ENCODE measurements at regions not wholly inside any gene's neighbourhood (a gene's known extent, or its start where the extent isn't known, plus 50 kb on each side); places are given as distances from the start of the nearest gene placed in this dataset.
"Not testable (repeated sequence)": the region's sequence is repeated elsewhere in the genome, so short reads cannot be mapped to it uniquely, and the experiment has no call there.

DNA sequence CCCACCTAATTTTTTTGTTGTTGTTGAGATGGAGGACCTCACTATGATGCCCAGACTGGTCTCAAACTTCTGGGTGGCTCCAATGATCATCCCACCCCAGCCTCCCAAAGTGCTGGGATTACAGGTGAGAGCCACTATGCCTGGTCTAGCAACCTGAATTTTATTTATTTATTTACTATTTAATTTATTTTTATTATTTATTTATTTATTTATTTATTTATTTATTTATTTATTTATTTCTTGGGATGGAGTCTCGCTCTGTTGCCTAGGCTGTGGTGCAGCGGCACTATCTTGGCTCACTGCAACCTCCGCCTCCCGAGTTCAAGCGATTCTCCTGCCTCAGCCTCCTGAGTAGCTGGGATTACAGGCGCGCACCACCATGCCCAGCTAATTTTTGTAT is 69.0 kb upstream of the LARGE1 start:
- H3K27me3 ChIP-seq (ENCODE audit: control insufficient read depth in 4 of 4, insufficient read depth in 4 of 4, low read length in 3 of 4); H3K9ac ChIP-seq (ENCODE audit: low read depth in 1 of 2, low read length in 2 of 2); DNase-seq (ENCODE audit: low spot score); H3K27ac ChIP-seq (ENCODE audit: low read depth in 1 of 2, low read length in 2 of 2); H3K4me3 ChIP-seq (ENCODE audit: low read depth in 1 of 3, low read length in 3 of 3); H3K36me3 ChIP-seq (ENCODE audit: control insufficient read depth in 4 of 4, insufficient read depth in 3 of 4, low read depth in 1 of 4, low read length in 3 of 4); H3K9me3 ChIP-seq (ENCODE audit: control insufficient read depth in 4 of 4, low read length in 3 of 4): not testable (repeated sequence)
- WGBS: 98% methylated on average over 7 of the region's 7 CpGs
- H3K4me1 ChIP-seq (ENCODE audit: control insufficient read depth in 4 of 4, insufficient read depth in 4 of 4, low read length in 3 of 4): peaks cover 1 to 12% (median 8%) of the 10 kb centered on the region in 4 donors

GRCh38 chr22:33991620-33992019 is 71.3 kb upstream of the LARGE1 start:
- Histone ChIP-seq H3K27ac (ENCODE audit: low read depth in 1 of 2, low read length in 2 of 2) (no peak overlapping the region), H3K9me3 (ENCODE audit: control insufficient read depth in 4 of 4, low read length in 3 of 4) (no peaks in the 10 kb centered on the region), H3K36me3 (ENCODE audit: control insufficient read depth in 4 of 4, insufficient read depth in 3 of 4, low read depth in 1 of 4, low read length in 3 of 4) (no peaks in the 10 kb centered on the region), H3K27me3 (ENCODE audit: control insufficient read depth in 4 of 4, insufficient read depth in 4 of 4, low read length in 3 of 4) (no peaks in the 10 kb centered on the region), H3K4me1 (ENCODE audit: control insufficient read depth in 4 of 4, insufficient read depth in 4 of 4, low read length in 3 of 4) (peaks cover 4 to 9% (median 6%) of the 10 kb centered on the region in 4 donors), H3K9ac (ENCODE audit: low read depth in 1 of 2, low read length in 2 of 2) (no peak overlapping the region), H3K4me3 (ENCODE audit: low read depth in 1 of 3, low read length in 3 of 3) (no peak overlapping the region)
- TF ChIP-seq RXRA (IDR thresholded peaks at IDR 0.05): no peak
- TF ChIP-seq YY1 (IDR thresholded peaks at IDR 0.05): no peak
- TF ChIP-seq, protein P1, sequence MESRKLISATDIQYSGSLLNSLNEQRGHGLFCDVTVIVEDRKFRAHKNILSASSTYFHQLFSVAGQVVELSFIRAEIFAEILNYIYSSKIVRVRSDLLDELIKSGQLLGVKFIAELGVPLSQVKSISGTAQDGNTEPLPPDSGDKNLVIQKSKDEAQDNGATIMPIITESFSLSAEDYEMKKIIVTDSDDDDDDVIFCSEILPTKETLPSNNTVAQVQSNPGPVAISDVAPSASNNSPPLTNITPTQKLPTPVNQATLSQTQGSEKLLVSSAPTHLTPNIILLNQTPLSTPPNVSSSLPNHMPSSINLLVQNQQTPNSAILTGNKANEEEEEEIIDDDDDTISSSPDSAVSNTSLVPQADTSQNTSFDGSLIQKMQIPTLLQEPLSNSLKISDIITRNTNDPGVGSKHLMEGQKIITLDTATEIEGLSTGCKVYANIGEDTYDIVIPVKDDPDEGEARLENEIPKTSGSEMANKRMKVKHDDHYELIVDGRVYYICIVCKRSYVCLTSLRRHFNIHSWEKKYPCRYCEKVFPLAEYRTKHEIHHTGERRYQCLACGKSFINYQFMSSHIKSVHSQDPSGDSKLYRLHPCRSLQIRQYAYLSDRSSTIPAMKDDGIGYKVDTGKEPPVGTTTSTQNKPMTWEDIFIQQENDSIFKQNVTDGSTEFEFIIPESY (IDR thresholded peaks at IDR 0.05): no peak
- no peak for TF ChIP-seq ATF3 (IDR thresholded peaks at IDR 0.05)
- TF ChIP-seq EGR1 (IDR thresholded peaks at IDR 0.05; ENCODE audit: low read depth in 2 of 2): no peak
- TF ChIP-seq HNF4A (conservative IDR thresholded peaks at IDR 0.05): no peak
- no peak for TF ChIP-seq RAD21 (IDR thresholded peaks at IDR 0.05)
- no peak for TF ChIP-seq JUND (IDR thresholded peaks at IDR 0.05)
- TF ChIP-seq HNF4G (IDR thresholded peaks at IDR 0.05): no peak
- TF ChIP-seq FOXA1 (IDR thresholded peaks at IDR 0.05): no peak
- no peak for TF ChIP-seq TAF1 (conservative IDR thresholded peaks at IDR 0.05)
- TF ChIP-seq, protein P2, sequence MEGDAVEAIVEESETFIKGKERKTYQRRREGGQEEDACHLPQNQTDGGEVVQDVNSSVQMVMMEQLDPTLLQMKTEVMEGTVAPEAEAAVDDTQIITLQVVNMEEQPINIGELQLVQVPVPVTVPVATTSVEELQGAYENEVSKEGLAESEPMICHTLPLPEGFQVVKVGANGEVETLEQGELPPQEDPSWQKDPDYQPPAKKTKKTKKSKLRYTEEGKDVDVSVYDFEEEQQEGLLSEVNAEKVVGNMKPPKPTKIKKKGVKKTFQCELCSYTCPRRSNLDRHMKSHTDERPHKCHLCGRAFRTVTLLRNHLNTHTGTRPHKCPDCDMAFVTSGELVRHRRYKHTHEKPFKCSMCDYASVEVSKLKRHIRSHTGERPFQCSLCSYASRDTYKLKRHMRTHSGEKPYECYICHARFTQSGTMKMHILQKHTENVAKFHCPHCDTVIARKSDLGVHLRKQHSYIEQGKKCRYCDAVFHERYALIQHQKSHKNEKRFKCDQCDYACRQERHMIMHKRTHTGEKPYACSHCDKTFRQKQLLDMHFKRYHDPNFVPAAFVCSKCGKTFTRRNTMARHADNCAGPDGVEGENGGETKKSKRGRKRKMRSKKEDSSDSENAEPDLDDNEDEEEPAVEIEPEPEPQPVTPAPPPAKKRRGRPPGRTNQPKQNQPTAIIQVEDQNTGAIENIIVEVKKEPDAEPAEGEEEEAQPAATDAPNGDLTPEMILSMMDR (IDR thresholded peaks at IDR 0.05; ENCODE audit: low read depth, low read length, missing input control): no peak
- TF ChIP-seq FOXA2 (IDR thresholded peaks at IDR 0.05): no peak
- no peak for TF ChIP-seq SP1 (IDR thresholded peaks at IDR 0.05)
- TF ChIP-seq REST (IDR thresholded peaks at IDR 0.05): no peak
- no peak for TF ChIP-seq GABPA (IDR thresholded peaks at IDR 0.05 in 1 of 2, conservative IDR thresholded peaks at IDR 0.05 in 1 of 2)
- TF ChIP-seq, protein P3, sequence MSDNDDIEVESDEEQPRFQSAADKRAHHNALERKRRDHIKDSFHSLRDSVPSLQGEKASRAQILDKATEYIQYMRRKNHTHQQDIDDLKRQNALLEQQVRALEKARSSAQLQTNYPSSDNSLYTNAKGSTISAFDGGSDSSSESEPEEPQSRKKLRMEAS (IDR thresholded peaks at IDR 0.05): no peak
- WGBS: 48% methylated on average over 1 of the region's 1 CpG
- no peak for DNase-seq (ENCODE audit: low spot score)
